Activated CD4-positive, alpha-beta T cell treated with anti-CD3 and anti-CD28 coated beads, Interleukin-2, Interleukin-6, amounts not matched to agents 100 ng/mL and 50 ng/mL, durations not matched to agents 16 hours and 8 hours (primary cell): ENCODE measurements at regions not wholly inside any gene's neighbourhood (a gene's known extent, or its start where the extent isn't known, plus 50 kb on each side); places are given as distances from the start of the nearest gene placed in this dataset.

Source experiments
- DNase-seq: peaks from one replicate; pipeline ENCODE4 v3.0.0-alpha.2; 2020

GRCh38 chr10:44477046-44477425 lies 92.1 kb upstream of the CXCL12 start:
- no peak for DNase-seq

GRCh38 chr10:44478040-44478439 lies 93.1 kb upstream of the CXCL12 start:
- no peak for DNase-seq

- DNase-seq, result no peak
Measured at GRCh38 chr10:44478876-44479705, 94.2 kb upstream of the CXCL12 start.

GRCh38 chr10:44492678-44493077 lies 107.8 kb upstream of the CXCL12 start:
- no peak for DNase-seq

GRCh38 chr10:44498222-44498621 lies 113.3 kb upstream of the CXCL12 start:
- DNase-seq, result no peak

GRCh38 chr10:44500451-44500850 lies 115.6 kb upstream of the CXCL12 start:
- DNase-seq, result no peak

- no peak for DNase-seq
Measured at GRCh38 chr10:44506386-44506785, 121.5 kb upstream of the CXCL12 start.

- no peak for DNase-seq
Measured at GRCh38 chr10:44510379-44511115, 125.7 kb upstream of the CXCL12 start.

GRCh38 chr10:44511166-44511565 lies 126.3 kb upstream of the CXCL12 start:
- no peak for DNase-seq

GRCh38 chr10:44511601-44512000 lies 126.7 kb upstream of the CXCL12 start:
- DNase-seq, result no peak

- DNase-seq, result no peak
Measured at GRCh38 chr10:44512431-44513022, 127.6 kb upstream of the CXCL12 start.

- no peak for DNase-seq
Measured at GRCh38 chr10:44513591-44513990, 128.7 kb upstream of the CXCL12 start.

- no peak for DNase-seq
Measured at GRCh38 chr10:44516891-44517290, 132.0 kb upstream of the CXCL12 start.

GRCh38 chr10:44517635-44518034 lies 132.7 kb upstream of the CXCL12 start:
- DNase-seq, result peak; percentile 12

- no peak for DNase-seq
Measured at GRCh38 chr10:44519361-44519760, 134.5 kb upstream of the CXCL12 start.

- no peak for DNase-seq
Measured at GRCh38 chr10:44520651-44521050, 135.8 kb upstream of the CXCL12 start.

- no peak for DNase-seq
Measured at GRCh38 chr10:44539178-44539577, 154.3 kb upstream of the CXCL12 start.

GRCh38 chr10:44552726-44553125 lies 167.8 kb upstream of the CXCL12 start:
- no peak for DNase-seq

GRCh38 chr10:44557596-44558191 lies 172.8 kb upstream of the CXCL12 start:
- DNase-seq, result no peak

GRCh38 chr10:44558521-44558920 lies 173.6 kb upstream of the CXCL12 start:
- DNase-seq, result no peak

- DNase-seq, result no peak
Measured at GRCh38 chr10:44564361-44564760, 179.5 kb upstream of the CXCL12 start.

- no peak for DNase-seq
Measured at GRCh38 chr10:44564790-44565189, 179.9 kb upstream of the CXCL12 start.

GRCh38 chr10:44566786-44567185 lies 181.9 kb upstream of the CXCL12 start:
- DNase-seq, result no peak

GRCh38 chr10:44567471-44567870 lies 182.6 kb upstream of the CXCL12 start:
- no peak for DNase-seq
